ENCODE measurements at regions not wholly inside any gene's neighbourhood (a gene's known extent, or its start where the extent isn't known, plus 50 kb on each side); places are given as distances from the start of the nearest gene placed in this dataset.

- FAIRE-seq = no peak
- Histone ChIP-seq H3K4me2 (ENCODE audit: control insufficient read depth, insufficient read depth) (no peak overlapping the region), H2AFZ (ENCODE audit: control insufficient read depth, low read depth, low read length) (no peak overlapping the region), H3K4me3 (no peak overlapping the region), H3K9ac (ENCODE audit: control insufficient read depth, insufficient read depth, low read length) (no peak overlapping the region), H3K27me3 (replicated peaks in 1 of 2; ENCODE audit: control insufficient read depth in 2 of 2, insufficient read depth in 2 of 2, low read length in 1 of 2) (no peaks in the 10 kb centered on the region), H4K20me1 (ENCODE audit: control insufficient read depth, insufficient read depth) (no peaks in the 10 kb centered on the region), H3K36me3 (ENCODE audit: control insufficient read depth in 2 of 2, insufficient read depth in 2 of 2, low read length in 1 of 2) (no peaks in the 10 kb centered on the region), H3K9me3 (replicated peaks; ENCODE audit: control insufficient read depth, insufficient read depth, low read length) (peaks cover 2% of the 10 kb centered on the region; the same call in 2 of the 3 replicates), H3K79me2 (ENCODE audit: control insufficient read depth, insufficient read depth, low read length) (no peaks in the 10 kb centered on the region), H3K4me1 (ENCODE audit: control insufficient read depth, insufficient read depth, low read length) (no peaks in the 10 kb centered on the region), H3K27ac (ENCODE audit: control insufficient read depth, insufficient read depth) (no peak overlapping the region)
- SMC1A ChIA-PET (ENCODE audit: uncharacterized antibody, unreplicated experiment) = no interaction called here
- POLR2A ChIA-PET = no interaction called here
- ATAC-seq = no peak
- 6% methylated on average over 3 of the region's 3 CpGs for WGBS (ENCODE audit: insufficient coverage, insufficient replicate concordance, low lambda C conversion rate, missing lambda C conversion rate)
- no TSS peak for BruUV-seq (replicated peaks)
- in situ Hi-C loops (cut with MboI) (no loop called here), intact Hi-C loops (cut with micrococcal nuclease; ENCODE audit: unreplicated experiment) (no loop called here)
- CTCF ChIA-PET = no interaction called here
- RAD21 ChIA-PET (ENCODE audit: unreplicated experiment) = no interaction called here
- no peak for DNase-seq (ENCODE audit: low read depth, low spot score)
- TF ChIP-seq BACH1 (IDR thresholded peaks at IDR 0.05; ENCODE audit: borderline replicate concordance) = no peak
- TF ChIP-seq SUZ12 (IDR thresholded peaks at IDR 0.05; ENCODE audit: unreplicated experiment) = no peak
- TF ChIP-seq LARP7 (IDR thresholded peaks at IDR 0.05) = no peak
- TF ChIP-seq POLR2A (IDR thresholded peaks at IDR 0.05; ENCODE audit: low read depth, low read length) = no peak
- no peak for TF ChIP-seq NKRF (conservative IDR thresholded peaks at IDR 0.05)
- TF ChIP-seq USF2 (IDR thresholded peaks at IDR 0.05; ENCODE audit: borderline replicate concordance, low read depth, low read length) = no peak
- TF ChIP-seq SREBF2 (IDR thresholded peaks at IDR 0.05; ENCODE audit: low read length) = no peak
- no peak for TF ChIP-seq PML (IDR thresholded peaks at IDR 0.05; ENCODE audit: low read length)
- no peak for TF ChIP-seq TCF3 (IDR thresholded peaks at IDR 0.05; ENCODE audit: borderline replicate concordance, insufficient read depth, low read depth, low read length)
Measured at GRCh38 chr4:124839786-124840390, 127.4 kb upstream of the ANKRD50 start.

Data from GM12878 (cell line).